Upper lobe of right lung (tissue), 1 donor: ENCODE measurements at regions not wholly inside any gene's neighbourhood (a gene's known extent, or its start where the extent isn't known, plus 50 kb on each side); places are given as distances from the start of the nearest gene placed in this dataset.

Experiments
- ATAC-seq: fragments of 200-7000 bp; cut with Tn5 transposase; one replicate; pipeline ENCODE4 v1.9.1; 2020; ENCODE audit warnings: mild to moderate bottlenecking, moderate library complexity
- DNase-seq: peaks from one replicate; pipeline ENCODE4 v3.0.0-alpha.2; 2020
- H3K27ac ChIP-seq: fragments of 200-600 bp; one replicate; pipeline ENCODE4 v1.8.0; 2022
- H3K27me3 ChIP-seq: fragments of 200-600 bp; one replicate; pipeline ENCODE4 v1.8.0; 2022; ENCODE audit warnings: mild to moderate bottlenecking
- H3K36me3 ChIP-seq: fragments of 200-600 bp; one replicate; pipeline ENCODE4 v1.8.0; 2022
- H3K4me1 ChIP-seq: fragments of 200-600 bp; one replicate; pipeline ENCODE4 v1.8.0; 2022
- H3K4me3 ChIP-seq: fragments of 200-600 bp; one replicate; pipeline ENCODE4 v1.8.0; 2022; ENCODE audit warnings: mild to moderate bottlenecking
- H3K9me3 ChIP-seq: fragments of 200-600 bp; one replicate; pipeline ENCODE4 v1.8.0; 2022
- intact Hi-C: fragments of 100-400 bp; cut with DNase I; formaldehyde crosslinking; loops from one replicate; pipeline ENCODE4 v1.11.0; 2022
- TF ChIP-seq, protein P1 (sequence below): fragments of 200-600 bp; IDR thresholded peaks from one replicate; pipeline ENCODE4 v1.8.0; 2022; ENCODE audit warnings: antibody characterized with exemption
- donor health status: DM: no; HTN: yes; CAD: no; lungs with severe emphysema.

- H3K4me1 ChIP-seq: no peaks in the 10 kb centered on the region
- intact Hi-C loops: no loop called here
- H3K9me3 ChIP-seq: no peaks in the 10 kb centered on the region
These were observed 382.0 kb downstream of the CDH26 start for GRCh38 chr20:60340232-60340631.

DNA sequence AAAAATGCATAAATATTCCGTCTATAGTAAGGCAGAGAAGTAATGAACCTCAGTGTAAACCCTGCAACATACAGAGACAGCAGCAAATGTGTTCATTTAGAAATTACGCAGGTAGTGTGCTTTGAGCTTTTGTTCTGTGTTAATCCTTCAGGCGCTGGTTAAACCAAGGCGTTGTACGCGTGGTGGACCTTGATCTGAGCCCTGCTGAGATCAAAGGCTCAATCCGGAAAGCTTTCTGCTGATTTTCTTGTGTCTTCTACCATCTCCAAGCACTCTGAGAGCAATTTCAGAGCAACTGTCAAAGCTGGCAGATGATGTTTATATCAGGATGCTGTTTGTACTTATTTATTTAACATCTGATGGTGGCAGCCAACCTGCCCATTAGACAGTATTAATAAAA, 382.8 kb downstream of the CDH26 start:
- no peaks in the 10 kb centered on the region for H3K9me3 ChIP-seq
- DNase-seq (no peak), ATAC-seq (no peak)
- H3K27me3 ChIP-seq: no peaks in the 10 kb centered on the region
- H3K36me3 ChIP-seq: no peaks in the 10 kb centered on the region
- TF ChIP-seq, protein P1, sequence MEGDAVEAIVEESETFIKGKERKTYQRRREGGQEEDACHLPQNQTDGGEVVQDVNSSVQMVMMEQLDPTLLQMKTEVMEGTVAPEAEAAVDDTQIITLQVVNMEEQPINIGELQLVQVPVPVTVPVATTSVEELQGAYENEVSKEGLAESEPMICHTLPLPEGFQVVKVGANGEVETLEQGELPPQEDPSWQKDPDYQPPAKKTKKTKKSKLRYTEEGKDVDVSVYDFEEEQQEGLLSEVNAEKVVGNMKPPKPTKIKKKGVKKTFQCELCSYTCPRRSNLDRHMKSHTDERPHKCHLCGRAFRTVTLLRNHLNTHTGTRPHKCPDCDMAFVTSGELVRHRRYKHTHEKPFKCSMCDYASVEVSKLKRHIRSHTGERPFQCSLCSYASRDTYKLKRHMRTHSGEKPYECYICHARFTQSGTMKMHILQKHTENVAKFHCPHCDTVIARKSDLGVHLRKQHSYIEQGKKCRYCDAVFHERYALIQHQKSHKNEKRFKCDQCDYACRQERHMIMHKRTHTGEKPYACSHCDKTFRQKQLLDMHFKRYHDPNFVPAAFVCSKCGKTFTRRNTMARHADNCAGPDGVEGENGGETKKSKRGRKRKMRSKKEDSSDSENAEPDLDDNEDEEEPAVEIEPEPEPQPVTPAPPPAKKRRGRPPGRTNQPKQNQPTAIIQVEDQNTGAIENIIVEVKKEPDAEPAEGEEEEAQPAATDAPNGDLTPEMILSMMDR: no peak
- no peak overlapping the region for H3K27ac ChIP-seq
- no peaks in the 10 kb centered on the region for H3K4me1 ChIP-seq
- no peak overlapping the region for H3K4me3 ChIP-seq
- intact Hi-C loops: no loop called here

More at GRCh38 chr20:60340232-60340631, 382.0 kb downstream of the CDH26 start:
- Histone ChIP-seq H3K27me3 (no peaks in the 10 kb centered on the region), H3K4me3 (no peak overlapping the region), H3K36me3 (no peaks in the 10 kb centered on the region), H3K27ac (no peak overlapping the region)
- DNase-seq (no peak), ATAC-seq (no peak)
- TF ChIP-seq, protein P1: no peak

- ATAC-seq: no peak
- TF ChIP-seq, protein P1: no peak
- no peaks in the 10 kb centered on the region for H3K27me3 ChIP-seq
- H3K9me3 ChIP-seq: no peaks in the 10 kb centered on the region
- no peak for DNase-seq
- intact Hi-C loops: no loop called here
- no peaks in the 10 kb centered on the region for H3K4me1 ChIP-seq
- no peaks in the 10 kb centered on the region for H3K36me3 ChIP-seq
- no peak overlapping the region for H3K4me3 ChIP-seq
- no peak overlapping the region for H3K27ac ChIP-seq
These were observed 386.9 kb downstream of the CDH26 start for GRCh38 chr20:60345106-60345505.

GRCh38 chr20:60349418-60349817, 391.2 kb downstream of the CDH26 start:
- ATAC-seq (no peak), DNase-seq (no peak)
- Histone ChIP-seq H3K4me1 (no peaks in the 10 kb centered on the region), H3K36me3 (no peaks in the 10 kb centered on the region), H3K27ac (no peak overlapping the region), H3K27me3 (no peaks in the 10 kb centered on the region), H3K9me3 (no peaks in the 10 kb centered on the region), H3K4me3 (no peak overlapping the region)
- TF ChIP-seq, protein P1: no peak
- intact Hi-C loops: no loop called here

- intact Hi-C loops: no loop called here
- Histone ChIP-seq H3K36me3 (no peaks in the 10 kb centered on the region), H3K4me1 (no peaks in the 10 kb centered on the region), H3K27me3 (no peaks in the 10 kb centered on the region), H3K27ac (no peak overlapping the region), H3K4me3 (no peak overlapping the region), H3K9me3 (no peaks in the 10 kb centered on the region)
- DNase-seq (no peak), ATAC-seq (no peak)
- TF ChIP-seq, protein P1: no peak
These were observed 393.8 kb downstream of the CDH26 start for GRCh38 chr20:60352017-60352416.

DNA sequence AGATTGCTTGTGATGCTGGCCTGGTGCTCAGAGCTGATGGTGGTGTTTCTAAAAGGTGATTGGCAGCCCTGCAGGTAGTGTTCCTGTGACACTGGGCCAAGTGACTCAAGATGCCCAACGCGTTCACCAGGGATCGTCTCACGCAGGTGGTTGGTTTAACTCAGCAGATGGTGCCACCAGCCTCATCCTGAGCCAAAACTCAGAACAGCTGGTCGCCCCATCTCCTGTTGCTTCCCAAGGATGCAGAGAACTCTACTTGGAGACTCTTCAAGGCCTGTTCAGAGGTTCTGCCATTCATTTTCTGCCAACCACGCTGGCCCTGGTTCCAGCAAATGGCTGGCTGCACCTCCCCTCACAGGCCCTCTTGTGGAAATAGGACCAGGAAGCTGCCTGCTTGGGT, 394.4 kb downstream of the CDH26 start:
- intact Hi-C loops: no loop called here
- Histone ChIP-seq H3K36me3 (no peaks in the 10 kb centered on the region), H3K4me3 (no peak overlapping the region), H3K27ac (no peak overlapping the region), H3K27me3 (no peaks in the 10 kb centered on the region), H3K9me3 (no peaks in the 10 kb centered on the region), H3K4me1 (no peaks in the 10 kb centered on the region)
- TF ChIP-seq, protein P1: no peak
- DNase-seq (no peak), ATAC-seq (no peak)
